C4-2B (cell line): ENCODE measurements at regions not wholly inside any gene's neighbourhood (a gene's known extent, or its start where the extent isn't known, plus 50 kb on each side); places are given as distances from the start of the nearest gene placed in this dataset.

Experiments used
- ZFX ChIP-seq: fragments of 450-650 bp; IDR thresholded peaks from 2 replicates; pipeline ENCODE4 v1.6.1; 2017
- TF ChIP-seq, protein P1 (sequence below): fragments of 450-650 bp; conservative IDR thresholded peaks from 2 replicates; pipeline ENCODE4 v1.5.1; 2017; ENCODE audit warnings: mild to moderate bottlenecking

DNA sequence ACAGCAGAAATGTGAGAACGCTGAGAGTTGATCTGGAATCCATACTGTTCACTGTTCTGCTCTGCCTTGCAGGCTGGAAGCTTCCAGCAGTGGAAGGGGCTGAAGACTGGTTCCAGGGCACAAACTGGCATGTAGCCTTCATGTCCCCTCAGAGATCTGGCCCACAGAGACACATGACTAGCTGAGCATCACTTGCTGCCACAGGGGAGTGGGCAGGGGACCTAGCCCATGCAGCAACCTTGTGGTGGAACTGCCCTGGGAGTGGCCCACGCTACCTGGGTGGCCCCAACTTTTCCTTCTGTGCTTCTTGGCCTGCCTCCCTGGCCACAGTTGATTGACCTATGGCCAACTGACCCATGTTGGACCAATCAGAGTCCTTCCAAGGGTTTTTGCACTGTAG lies 98.1 kb downstream of the TPRA1 start:
- TF ChIP-seq, protein P1, sequence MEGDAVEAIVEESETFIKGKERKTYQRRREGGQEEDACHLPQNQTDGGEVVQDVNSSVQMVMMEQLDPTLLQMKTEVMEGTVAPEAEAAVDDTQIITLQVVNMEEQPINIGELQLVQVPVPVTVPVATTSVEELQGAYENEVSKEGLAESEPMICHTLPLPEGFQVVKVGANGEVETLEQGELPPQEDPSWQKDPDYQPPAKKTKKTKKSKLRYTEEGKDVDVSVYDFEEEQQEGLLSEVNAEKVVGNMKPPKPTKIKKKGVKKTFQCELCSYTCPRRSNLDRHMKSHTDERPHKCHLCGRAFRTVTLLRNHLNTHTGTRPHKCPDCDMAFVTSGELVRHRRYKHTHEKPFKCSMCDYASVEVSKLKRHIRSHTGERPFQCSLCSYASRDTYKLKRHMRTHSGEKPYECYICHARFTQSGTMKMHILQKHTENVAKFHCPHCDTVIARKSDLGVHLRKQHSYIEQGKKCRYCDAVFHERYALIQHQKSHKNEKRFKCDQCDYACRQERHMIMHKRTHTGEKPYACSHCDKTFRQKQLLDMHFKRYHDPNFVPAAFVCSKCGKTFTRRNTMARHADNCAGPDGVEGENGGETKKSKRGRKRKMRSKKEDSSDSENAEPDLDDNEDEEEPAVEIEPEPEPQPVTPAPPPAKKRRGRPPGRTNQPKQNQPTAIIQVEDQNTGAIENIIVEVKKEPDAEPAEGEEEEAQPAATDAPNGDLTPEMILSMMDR: no peak
- TF ChIP-seq ZFX: no peak
